HEK293 (cell line): ENCODE measurements at regions not wholly inside any gene's neighbourhood (a gene's known extent, or its start where the extent isn't known, plus 50 kb on each side); places are given as distances from the start of the nearest gene placed in this dataset.

Experiments used
- CTCF ChIA-PET: fragments of 350-600 bp; formaldehyde crosslinking; extraction: SDS; loops from one replicate; lab custom pipeline; 2021; ENCODE audit warnings: antibody characterized with exemption; lab: Yijun Ruan, JAX
- POLR2A ChIA-PET: fragments of 300-600 bp; formaldehyde crosslinking; extraction: SDS; loops from one replicate; lab custom pipeline; 2020; ENCODE audit warnings: antibody characterized with exemption, inconsistent platforms; lab: Yijun Ruan, JAX
- H3K27ac ChIP-seq: fragments of 200-500 bp; sonication (Bioruptor generic); 2 replicates; pipeline ENCODE4 v1.5.1; 2014; ENCODE audit warnings: low read depth, low read length, control low read depth, inconsistent platforms; ENCODE audit errors: extremely low read depth
- H3K36me3 ChIP-seq, 2 experiments: fragments of 200-500 bp in 1 of 2; sonication (Bioruptor generic) in 1 of 2; 1 replicate in 1 of 2; 2 replicates in 1 of 2; pipeline ENCODE4 v1.5.1; 2014 to 2017; ENCODE audit warnings: inconsistent platforms in 2 of 2, low read length in 2 of 2; ENCODE audit not compliant: control insufficient read depth in 2 of 2, insufficient read depth in 1 of 2
- H3K4me1 ChIP-seq: fragments of 200-500 bp; sonication (Bioruptor generic); 2 replicates; pipeline ENCODE4 v1.5.1; 2014; ENCODE audit warnings: mild to moderate bottlenecking, low read length, inconsistent platforms; ENCODE audit not compliant: control insufficient read depth, insufficient read depth
- H3K4me3 ChIP-seq: 2 replicates; pipeline ENCODE4 v1.5.1; 2011; ENCODE audit warnings: low read depth, mild to moderate bottlenecking, control low read depth, low read length, moderate library complexity
- H3K9me3 ChIP-seq: fragments of 200-500 bp; sonication (Bioruptor generic); 2 replicates; pipeline ENCODE4 v1.5.1; 2014; ENCODE audit warnings: low read depth, low read length, inconsistent platforms; ENCODE audit not compliant: control insufficient read depth, insufficient read depth
- KLF1 ChIP-seq: fragments of 450-650 bp; formaldehyde crosslinking; IDR thresholded peaks from 2 replicates; pipeline ENCODE4 v1.5.1; 2016; ENCODE audit warnings: missing biosample characterization, missing genetic modification characterization
- OVOL3 ChIP-seq: fragments of 450-650 bp; formaldehyde crosslinking; IDR thresholded peaks from 2 replicates; pipeline ENCODE4 v1.5.1; 2016; ENCODE audit warnings: missing biosample characterization, missing genetic modification characterization
- SCRT2 ChIP-seq: fragments of 450-650 bp; formaldehyde crosslinking; IDR thresholded peaks from 2 replicates; pipeline ENCODE4 v1.5.1; 2016; ENCODE audit warnings: missing biosample characterization, missing genetic modification characterization
- TSHZ1 ChIP-seq: fragments of 450-650 bp; formaldehyde crosslinking; IDR thresholded peaks from 2 replicates; pipeline ENCODE4 v1.5.1; 2016; ENCODE audit warnings: missing biosample characterization, missing genetic modification characterization, borderline replicate concordance
- YY1 ChIP-seq: fragments of 450-650 bp; formaldehyde crosslinking; IDR thresholded peaks from 2 replicates; pipeline ENCODE4 v1.5.1; 2018; ENCODE audit warnings: missing biosample characterization, missing genetic modification characterization
- ZEB2 ChIP-seq: fragments of 450-650 bp; formaldehyde crosslinking; IDR thresholded peaks from 2 replicates; pipeline ENCODE4 v1.5.1; 2016; ENCODE audit warnings: missing biosample characterization, missing genetic modification characterization
- ZNF155 ChIP-seq: fragments of 450-650 bp; formaldehyde crosslinking; IDR thresholded peaks from 2 replicates; pipeline ENCODE4 v1.5.1; 2016; ENCODE audit warnings: missing biosample characterization, missing genetic modification characterization
- ZNF16 ChIP-seq: fragments of 450-650 bp; formaldehyde crosslinking; IDR thresholded peaks from 2 replicates; pipeline ENCODE4 v1.5.1; 2016; ENCODE audit warnings: low read depth, missing biosample characterization, missing genetic modification characterization
- ZNF24 ChIP-seq: fragments of 450-650 bp; formaldehyde crosslinking; IDR thresholded peaks from 2 replicates; pipeline ENCODE4 v1.5.1; 2016; ENCODE audit warnings: missing biosample characterization, missing genetic modification characterization
- ZNF266 ChIP-seq: fragments of 450-650 bp; formaldehyde crosslinking; IDR thresholded peaks from 2 replicates; pipeline ENCODE4 v1.5.1; 2016; ENCODE audit warnings: missing biosample characterization, missing genetic modification characterization, low read depth
- ZNF366 ChIP-seq: fragments of 450-650 bp; formaldehyde crosslinking; conservative IDR thresholded peaks from 2 replicates; pipeline ENCODE4 v1.5.1; 2016; ENCODE audit warnings: missing biosample characterization, missing genetic modification characterization
- ZNF433 ChIP-seq: fragments of 450-650 bp; formaldehyde crosslinking; IDR thresholded peaks from 2 replicates; pipeline ENCODE4 v1.5.1; 2016; ENCODE audit warnings: missing biosample characterization, missing genetic modification characterization, low read depth
- ZNF48 ChIP-seq: fragments of 450-650 bp; formaldehyde crosslinking; IDR thresholded peaks from 2 replicates; pipeline ENCODE4 v1.5.1; 2016; ENCODE audit warnings: missing biosample characterization, missing genetic modification characterization
- ZNF501 ChIP-seq: fragments of 450-650 bp; formaldehyde crosslinking; IDR thresholded peaks from 2 replicates; pipeline ENCODE4 v1.5.1; 2016; ENCODE audit warnings: missing biosample characterization, missing genetic modification characterization
- ZNF549 ChIP-seq: fragments of 450-650 bp; IDR thresholded peaks from 2 replicates; pipeline ENCODE4 v1.5.1; 2018; ENCODE audit warnings: missing biosample characterization, missing genetic modification characterization, mild to moderate bottlenecking, inconsistent platforms, moderate library complexity
- ZNF558 ChIP-seq: fragments of 450-650 bp; formaldehyde crosslinking; IDR thresholded peaks from 2 replicates; pipeline ENCODE4 v1.5.1; 2016; ENCODE audit warnings: missing biosample characterization, missing genetic modification characterization
- ZNF610 ChIP-seq: fragments of 450-650 bp; formaldehyde crosslinking; IDR thresholded peaks from 2 replicates; pipeline ENCODE4 v1.5.1; 2016; ENCODE audit warnings: missing biosample characterization, missing genetic modification characterization, borderline replicate concordance
- ZNF670 ChIP-seq: fragments of 450-650 bp; formaldehyde crosslinking; IDR thresholded peaks from 2 replicates; pipeline ENCODE4 v1.5.1; 2016; ENCODE audit warnings: missing biosample characterization, missing genetic modification characterization, low read depth
- ZNF707 ChIP-seq: fragments of 450-650 bp; formaldehyde crosslinking; IDR thresholded peaks from 2 replicates; pipeline ENCODE4 v1.5.1; 2016; ENCODE audit warnings: missing biosample characterization, missing genetic modification characterization
- TF ChIP-seq, protein P1 (sequence below): sonication (generic); formaldehyde crosslinking; IDR thresholded peaks from 2 replicates; pipeline ENCODE4 v1.8.1; 2022; ENCODE audit warnings: mild to moderate bottlenecking, moderate library complexity, missing genetic modification reagents
- TF ChIP-seq, protein P2 (sequence below): fragments of 450-650 bp; formaldehyde crosslinking; IDR thresholded peaks from 2 replicates; pipeline ENCODE4 v1.5.1; 2016; ENCODE audit warnings: missing biosample characterization, missing genetic modification characterization, low read depth

DNA sequence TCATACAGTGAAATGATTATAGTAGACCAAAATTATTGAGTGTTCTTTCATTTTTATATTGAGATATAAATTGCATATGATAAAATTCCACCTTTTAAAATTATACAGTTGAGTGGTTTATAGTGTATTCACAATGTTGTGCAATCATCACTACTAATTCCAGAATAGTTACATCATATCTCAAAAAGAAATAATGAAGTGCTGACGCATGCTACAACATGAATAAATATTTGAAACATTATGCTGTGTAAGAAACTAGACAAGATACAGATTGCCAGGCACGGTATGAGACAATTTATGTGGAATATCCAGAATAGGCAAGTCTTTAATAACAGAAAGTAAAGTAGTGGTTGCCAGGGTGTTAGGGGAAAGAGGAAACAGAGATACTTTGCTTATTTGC, 871.7 kb downstream of the FAM133A start:
- H3K9me3 ChIP-seq: no peaks in the 10 kb centered on the region
- no peak overlapping the region for H3K4me3 ChIP-seq
- no peak for TF ChIP-seq ZNF549 (tag by site-specific recombination)
- no peak for TF ChIP-seq ZNF707 (tag by site-specific recombination)
- no peak for TF ChIP-seq ZNF48 (tag by site-specific recombination)
- no peak for TF ChIP-seq ZNF433
- no peak for TF ChIP-seq ZEB2 (tag by site-specific recombination)
- TF ChIP-seq YY1 (tag by site-specific recombination): no peak
- no peak for TF ChIP-seq ZNF670 (tag by site-specific recombination)
- TF ChIP-seq, protein P1, sequence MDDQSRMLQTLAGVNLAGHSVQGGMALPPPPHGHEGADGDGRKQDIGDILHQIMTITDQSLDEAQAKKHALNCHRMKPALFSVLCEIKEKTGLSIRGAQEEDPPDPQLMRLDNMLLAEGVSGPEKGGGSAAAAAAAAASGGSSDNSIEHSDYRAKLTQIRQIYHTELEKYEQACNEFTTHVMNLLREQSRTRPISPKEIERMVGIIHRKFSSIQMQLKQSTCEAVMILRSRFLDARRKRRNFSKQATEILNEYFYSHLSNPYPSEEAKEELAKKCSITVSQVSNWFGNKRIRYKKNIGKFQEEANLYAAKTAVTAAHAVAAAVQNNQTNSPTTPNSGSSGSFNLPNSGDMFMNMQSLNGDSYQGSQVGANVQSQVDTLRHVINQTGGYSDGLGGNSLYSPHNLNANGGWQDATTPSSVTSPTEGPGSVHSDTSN (CRISPR knock-in tag): no peak
- no peak for TF ChIP-seq ZNF558 (tag by site-specific recombination)
- TF ChIP-seq ZNF16 (tag by site-specific recombination): no peak
- TF ChIP-seq, all 188 proteins: peak for 0
- Histone ChIP-seq H3K27ac (no peak overlapping the region), H3K4me1 (no peaks in the 10 kb centered on the region), H3K36me3 (no peaks in the 10 kb centered on the region)
- ChIA-PET POLR2A (no interaction called here), CTCF (no interaction called here)

GRCh38 chrX:94551831-94552230, 877.8 kb downstream of the FAM133A start:
- H3K9me3 ChIP-seq: no peaks in the 10 kb centered on the region
- POLR2A ChIA-PET: no interaction called here
- CTCF ChIA-PET: no interaction called here
- no peaks in the 10 kb centered on the region for H3K4me1 ChIP-seq
- H3K27ac ChIP-seq: no peak overlapping the region
- H3K36me3 ChIP-seq: no peaks in the 10 kb centered on the region
- no peak overlapping the region for H3K4me3 ChIP-seq
- TF ChIP-seq TSHZ1 (tag by site-specific recombination): no peak
- no peak for TF ChIP-seq ZNF155 (tag by site-specific recombination)
- TF ChIP-seq OVOL3 (tag by site-specific recombination): no peak
- TF ChIP-seq KLF1: no peak
- TF ChIP-seq ZNF266 (tag by site-specific recombination): no peak
- TF ChIP-seq ZNF501 (tag by site-specific recombination): no peak
- TF ChIP-seq ZNF610 (tag by site-specific recombination): no peak
- TF ChIP-seq ZNF24: no peak
- TF ChIP-seq ZNF366: no peak
- TF ChIP-seq SCRT2 (tag by site-specific recombination): no peak
- TF ChIP-seq, protein P2, sequence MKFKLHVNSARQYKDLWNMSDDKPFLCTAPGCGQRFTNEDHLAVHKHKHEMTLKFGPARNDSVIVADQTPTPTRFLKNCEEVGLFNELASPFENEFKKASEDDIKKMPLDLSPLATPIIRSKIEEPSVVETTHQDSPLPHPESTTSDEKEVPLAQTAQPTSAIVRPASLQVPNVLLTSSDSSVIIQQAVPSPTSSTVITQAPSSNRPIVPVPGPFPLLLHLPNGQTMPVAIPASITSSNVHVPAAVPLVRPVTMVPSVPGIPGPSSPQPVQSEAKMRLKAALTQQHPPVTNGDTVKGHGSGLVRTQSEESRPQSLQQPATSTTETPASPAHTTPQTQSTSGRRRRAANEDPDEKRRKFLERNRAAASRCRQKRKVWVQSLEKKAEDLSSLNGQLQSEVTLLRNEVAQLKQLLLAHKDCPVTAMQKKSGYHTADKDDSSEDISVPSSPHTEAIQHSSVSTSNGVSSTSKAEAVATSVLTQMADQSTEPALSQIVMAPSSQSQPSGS (tag by site-specific recombination): no peak
- TF ChIP-seq, all 188 proteins: peak for 0
